BLaER1 treated with 17β-estradiol and CSF1 and Interleukin-3, amounts not matched to agents 10 nM and 100 nM (cell line): ENCODE measurements at regions not wholly inside any gene's neighbourhood (a gene's known extent, or its start where the extent isn't known, plus 50 kb on each side); places are given as distances from the start of the nearest gene placed in this dataset.

Experiments used
- H3K27ac ChIP-seq, 11 experiments: shearing (Covaris generic); formaldehyde crosslinking; 2 replicates each; pipeline ENCODE4 v1.8.1; 2022
- H3K27me3 ChIP-seq, 11 experiments: shearing (Covaris generic); formaldehyde crosslinking; 2 replicates each; pipeline ENCODE4 v1.8.1; 2022
- H3K36me3 ChIP-seq, 11 experiments: shearing (Covaris generic); formaldehyde crosslinking; 2 replicates each; pipeline ENCODE4 v1.8.1; 2022
- H3K4me1 ChIP-seq, 10 experiments: shearing (Covaris generic); formaldehyde crosslinking; 2 replicates each; pipeline ENCODE4 v1.8.1; 2022
- H3K4me2 ChIP-seq, 11 experiments: shearing (Covaris generic); formaldehyde crosslinking; 2 replicates each; pipeline ENCODE4 v1.8.1; 2022
- H3K4me3 ChIP-seq, 10 experiments: shearing (Covaris generic); formaldehyde crosslinking; 2 replicates each; pipeline ENCODE4 v1.8.1; 2022
- H3K9ac ChIP-seq, 11 experiments: shearing (Covaris generic); formaldehyde crosslinking; 2 replicates each; pipeline ENCODE4 v1.8.1; 2022
- H3K9me3 ChIP-seq, 11 experiments: shearing (Covaris generic); formaldehyde crosslinking; replicated peaks in 1 of 11; 2 replicates each; pipeline ENCODE4 v1.8.1; 2022
- H4K20me1 ChIP-seq, 11 experiments: shearing (Covaris generic); formaldehyde crosslinking; 2 replicates each; pipeline ENCODE4 v1.8.1; 2022
- Cebpa-rat ChIP-seq, 11 experiments: shearing (Covaris generic); IDR thresholded peaks; 2 replicates each; pipeline ENCODE4 v1.8.1; 2022

DNA sequence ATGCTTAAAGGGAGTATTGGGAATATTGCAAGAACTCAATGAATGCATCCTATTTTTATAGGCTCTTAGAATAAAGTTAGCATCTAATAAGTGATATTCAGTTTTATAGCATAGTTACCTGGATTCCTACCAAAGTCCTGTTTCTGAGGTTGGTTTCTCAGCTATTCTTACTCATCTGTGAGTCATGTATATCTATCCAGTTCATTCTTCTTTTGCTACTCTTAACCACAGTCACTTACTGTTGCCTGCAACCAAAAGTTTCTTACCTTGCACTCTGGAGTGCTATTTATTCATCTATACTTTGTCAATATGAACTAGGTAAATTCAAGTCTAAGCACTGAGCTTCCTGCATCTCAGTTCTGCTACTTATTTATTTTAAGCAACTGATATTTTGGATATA, 322.5 kb downstream of the HS3ST1 start:
- Histone ChIP-seq H3K36me3 (no peaks in the 10 kb centered on the region), H3K9ac (no peak overlapping the region), H3K9me3 (peaks cover 0 to 24% (median 8%) of the 10 kb centered on the region in 11 experiments; a peak in 14 of 22 replicates), H3K4me2 (peak overlapping the region in 5 of 11 experiments; percentile 3 to 59 (median 42); a peak in 5 of 22 replicates), H3K27me3 (no peaks in the 10 kb centered on the region), H3K27ac (no peak overlapping the region), H3K4me3 (no peak overlapping the region), H3K4me1 (peaks cover 4 to 25% (median 14%) of the 10 kb centered on the region in 10 experiments; a peak in 18 of 20 replicates), H4K20me1 (no peaks in the 10 kb centered on the region)
- no peak for TF ChIP-seq Cebpa-rat (IDR thresholded peaks at IDR 0.05)

DNA sequence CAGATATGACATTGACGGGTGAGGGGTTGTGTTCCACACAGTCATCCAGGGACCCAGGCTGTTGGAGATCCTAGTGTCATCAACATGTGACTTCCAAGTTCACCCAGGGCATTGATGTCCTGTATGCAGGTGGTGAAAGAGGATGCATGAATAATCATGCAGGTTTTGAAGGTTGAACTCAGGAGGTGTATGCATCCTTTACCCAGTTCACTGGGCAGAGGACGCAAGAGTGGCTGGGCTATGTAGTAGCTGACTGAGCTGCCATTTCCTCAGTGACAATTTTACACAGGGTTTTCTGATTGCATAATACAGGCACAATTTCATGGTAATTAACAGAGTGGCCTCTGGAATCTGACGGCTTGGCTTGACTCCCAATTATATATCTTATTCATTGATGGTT, 323.0 kb downstream of the HS3ST1 start:
- H3K4me1 ChIP-seq = peaks cover 9 to 29% (median 19%) of the 10 kb centered on the region in 10 experiments

DNA sequence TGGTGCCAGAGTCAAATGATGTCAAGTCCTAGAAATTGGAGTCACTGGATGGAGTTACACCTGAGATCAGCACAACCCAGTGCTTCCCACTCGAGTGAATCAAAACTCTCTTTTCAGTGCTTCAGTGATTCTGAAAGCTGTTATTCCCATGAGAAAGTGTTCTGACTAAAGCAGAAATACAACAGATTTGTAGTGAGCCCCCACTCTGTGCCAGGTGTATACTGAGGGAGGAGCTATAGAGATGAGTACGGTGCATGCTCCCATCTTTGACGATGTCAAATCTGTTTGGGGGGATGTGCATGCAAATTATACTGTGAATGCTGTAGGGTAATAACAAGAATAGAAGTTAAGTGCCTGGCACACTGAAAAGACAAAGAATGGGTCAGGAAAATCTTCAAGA, 330.2 kb downstream of the HS3ST1 start:
- TF ChIP-seq Cebpa-rat (IDR thresholded peaks at IDR 0.05) = no peak
- Histone ChIP-seq H3K9ac (peak overlapping the region in 5 of 11 experiments; percentile 11 to 60 (median 56); a peak in 5 of 22 replicates), H3K4me1 (peaks cover 19 to 51% (median 46%) of the 10 kb centered on the region in 10 experiments), H3K4me2 (peak overlapping the region in 8 of 11 experiments; percentile 65 to 77 (median 68); a peak in 15 of 22 replicates), H3K4me3 (no peak overlapping the region), H3K36me3 (no peaks in the 10 kb centered on the region), H3K27ac (peak overlapping the region in 7 of 11 experiments; percentile 68 to 85 (median 79); a peak in 14 of 22 replicates), H3K27me3 (no peaks in the 10 kb centered on the region), H3K9me3 (peaks cover 0 to 13% (median 3%) of the 10 kb centered on the region in 11 experiments; a peak in 5 of 22 replicates), H4K20me1 (no peaks in the 10 kb centered on the region)

More for the DNA sequence above, 323.0 kb downstream of the HS3ST1 start:
- no peaks in the 10 kb centered on the region for H3K36me3 ChIP-seq
- H4K20me1 ChIP-seq = no peaks in the 10 kb centered on the region
- TF ChIP-seq Cebpa-rat (IDR thresholded peaks at IDR 0.05) = no peak
- peaks cover 0 to 20% (median 4%) of the 10 kb centered on the region in 11 experiments; a peak in 13 of 22 replicates for H3K9me3 ChIP-seq
- H3K27me3 ChIP-seq = no peaks in the 10 kb centered on the region
- H3K27ac ChIP-seq = no peak overlapping the region
- H3K4me2 ChIP-seq = peak overlapping the region in 1 of 11 experiments; percentile 2; a peak in 2 of 22 replicates
- no peak overlapping the region for H3K9ac ChIP-seq
- no peak overlapping the region for H3K4me3 ChIP-seq

DNA sequence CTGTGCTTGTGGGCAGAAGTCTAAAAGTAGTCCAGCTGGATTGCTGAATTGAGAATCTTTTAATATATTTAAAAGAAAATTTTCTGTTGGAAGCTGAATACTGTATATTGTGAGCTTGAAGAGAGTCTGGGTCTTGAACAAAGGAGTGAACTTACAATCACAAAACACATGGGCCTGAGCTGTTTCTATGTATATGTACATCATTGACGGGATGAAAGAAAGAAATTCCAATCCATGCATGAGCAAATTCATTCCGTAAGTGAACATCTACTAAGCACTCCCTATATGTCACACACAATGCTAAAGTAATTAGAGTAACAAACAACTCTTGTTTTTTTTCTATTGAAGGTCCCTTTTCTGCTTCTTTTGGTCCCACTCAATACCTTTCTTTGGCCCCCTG, 331.0 kb downstream of the HS3ST1 start:
- TF ChIP-seq Cebpa-rat (IDR thresholded peaks at IDR 0.05) = no peak
- Histone ChIP-seq H3K27ac (peak overlapping the region in 7 of 11 experiments; percentile 68 to 85 (median 79); a peak in 13 of 22 replicates), H3K4me2 (peak overlapping the region in 8 of 11 experiments; percentile 65 to 77 (median 68); a peak in 15 of 22 replicates), H3K4me3 (no peak overlapping the region), H3K36me3 (no peaks in the 10 kb centered on the region), H3K4me1 (peaks cover 19 to 51% (median 46%) of the 10 kb centered on the region in 10 experiments), H3K9ac (no peak overlapping the region), H3K27me3 (no peaks in the 10 kb centered on the region), H3K9me3 (peaks cover 0 to 13% (median 3%) of the 10 kb centered on the region in 11 experiments; a peak in 5 of 22 replicates), H4K20me1 (no peaks in the 10 kb centered on the region)

DNA sequence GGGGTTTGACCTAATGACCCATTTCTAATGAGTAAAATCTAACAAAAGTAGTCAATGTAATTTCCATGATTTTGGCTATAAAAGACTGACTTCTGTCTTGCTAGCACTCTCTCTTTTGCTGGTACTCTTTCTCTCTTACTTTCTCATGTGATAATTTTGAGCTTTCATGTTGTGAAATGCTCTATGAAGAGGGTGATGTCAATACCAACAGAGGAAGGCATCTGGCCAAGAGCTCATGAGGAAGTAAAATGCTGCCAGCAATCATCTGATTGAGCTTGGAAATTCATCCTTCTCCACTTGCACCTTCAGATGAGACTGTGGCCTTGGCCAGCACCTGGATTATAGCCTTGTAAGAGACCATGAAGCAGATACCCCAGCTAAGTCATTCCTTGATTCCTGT, 347.7 kb downstream of the HS3ST1 start:
- Histone ChIP-seq H3K4me2 (no peak overlapping the region), H3K4me3 (no peak overlapping the region), H3K36me3 (no peaks in the 10 kb centered on the region), H4K20me1 (no peaks in the 10 kb centered on the region), H3K27me3 (no peaks in the 10 kb centered on the region), H3K4me1 (0 out of 20 replicates have a peak, but pooled peaks cover 0 to 6% (median 0%) of the 10 kb centered on the region in 10 experiments), H3K9ac (no peak overlapping the region), H3K9me3 (peaks cover 7 to 19% (median 13%) of the 10 kb centered on the region in 11 experiments; a peak in 17 of 22 replicates), H3K27ac (no peak overlapping the region)
- TF ChIP-seq Cebpa-rat (IDR thresholded peaks at IDR 0.05) = no peak

DNA sequence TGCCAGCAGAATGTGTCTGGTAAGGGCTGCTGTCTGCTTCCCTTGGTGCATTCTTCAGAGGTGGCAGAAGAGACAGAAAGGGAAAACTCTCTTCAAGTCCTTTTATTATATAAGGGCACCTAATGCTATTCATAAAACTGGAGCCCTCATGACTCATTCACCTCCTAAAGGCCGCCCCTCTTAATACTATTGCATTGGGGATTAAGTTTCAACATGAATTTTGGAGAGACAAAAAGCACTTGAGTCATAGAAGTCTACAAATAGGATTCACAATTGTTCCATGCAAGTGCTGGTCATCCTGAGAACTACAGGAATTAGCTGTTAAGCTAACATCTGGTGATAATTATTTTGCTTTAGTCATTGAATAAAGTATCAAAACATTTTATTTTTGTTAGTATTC, 349.5 kb downstream of the HS3ST1 start:
- H3K9me3 ChIP-seq = peaks cover 7 to 19% (median 13%) of the 10 kb centered on the region in 11 experiments; a peak in 17 of 22 replicates
- no peaks in the 10 kb centered on the region for H3K27me3 ChIP-seq
- H3K27ac ChIP-seq = no peak overlapping the region
- no peak overlapping the region for H3K9ac ChIP-seq
- H3K4me3 ChIP-seq = no peak overlapping the region
- H4K20me1 ChIP-seq = no peaks in the 10 kb centered on the region
- no peak overlapping the region for H3K4me2 ChIP-seq
- TF ChIP-seq Cebpa-rat (IDR thresholded peaks at IDR 0.05) = no peak
- H3K36me3 ChIP-seq = no peaks in the 10 kb centered on the region
- H3K4me1 ChIP-seq = no peaks in the 10 kb centered on the region

DNA sequence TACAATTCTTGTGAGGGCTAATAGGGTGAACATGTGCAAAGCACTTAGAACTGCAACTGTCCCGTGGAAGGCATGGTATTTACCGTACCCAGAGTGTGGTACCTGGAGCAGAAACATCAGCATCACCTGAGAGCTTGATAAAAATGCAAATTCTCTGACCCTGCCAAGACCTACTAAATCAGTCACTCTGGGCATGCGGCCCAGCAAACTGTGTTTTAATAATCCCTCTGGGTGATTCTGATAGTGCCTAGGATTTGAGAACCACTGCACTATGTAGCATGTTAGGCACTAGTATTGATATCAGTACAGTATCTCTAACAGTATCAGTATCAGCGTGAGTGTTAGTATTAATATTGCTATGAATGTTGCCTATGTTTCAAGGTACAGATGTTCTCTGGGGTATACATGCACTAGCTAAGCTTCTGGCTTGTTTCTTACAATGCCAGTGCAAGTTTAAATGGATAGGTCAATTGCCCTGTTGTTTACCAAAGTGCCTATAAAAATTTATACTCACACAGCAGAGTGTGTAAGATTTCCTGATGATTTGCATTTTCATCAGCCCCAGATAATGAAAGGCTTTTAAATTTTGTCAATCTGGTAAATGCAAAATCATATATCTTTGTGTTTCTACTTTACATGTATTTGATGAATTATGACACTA, 354.0 kb downstream of the HS3ST1 start:
- no peaks in the 10 kb centered on the region for H3K9me3 ChIP-seq
- no peak overlapping the region for H3K27ac ChIP-seq
- H3K4me2 ChIP-seq = no peak overlapping the region
- no peak for TF ChIP-seq Cebpa-rat (IDR thresholded peaks at IDR 0.05)
- no peak overlapping the region for H3K9ac ChIP-seq
- no peak overlapping the region for H3K4me3 ChIP-seq
- H3K36me3 ChIP-seq = no peaks in the 10 kb centered on the region
- no peaks in the 10 kb centered on the region for H3K4me1 ChIP-seq
- no peaks in the 10 kb centered on the region for H4K20me1 ChIP-seq
- H3K27me3 ChIP-seq = no peaks in the 10 kb centered on the region

DNA sequence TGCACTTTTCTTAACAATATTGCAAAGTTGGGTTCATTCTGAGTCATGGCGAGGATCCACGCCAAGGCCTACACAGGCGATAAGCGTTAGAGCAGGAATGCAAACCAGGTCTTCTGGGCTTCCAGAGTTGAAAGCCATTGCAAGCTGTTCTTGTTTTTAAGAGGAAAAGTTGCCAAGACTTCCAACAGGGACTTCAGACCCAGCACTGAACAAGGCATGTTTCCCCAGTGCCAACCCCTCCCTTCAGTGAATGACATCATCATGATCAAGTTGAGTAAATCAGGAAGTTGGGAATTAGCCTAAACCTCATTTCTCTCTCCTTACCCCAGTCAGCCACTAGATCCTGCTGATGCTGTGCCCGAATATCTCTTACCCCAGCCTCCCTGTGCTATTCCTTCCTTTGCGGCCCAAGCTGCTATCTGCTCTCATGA, 355.1 kb downstream of the HS3ST1 start:
- no peak overlapping the region for H3K4me3 ChIP-seq
- H3K4me2 ChIP-seq = no peak overlapping the region
- no peaks in the 10 kb centered on the region for H3K4me1 ChIP-seq
- H3K27me3 ChIP-seq = no peaks in the 10 kb centered on the region
- H3K27ac ChIP-seq = no peak overlapping the region
- no peaks in the 10 kb centered on the region for H3K36me3 ChIP-seq
- no peak for TF ChIP-seq Cebpa-rat (IDR thresholded peaks at IDR 0.05)
- no peaks in the 10 kb centered on the region for H3K9me3 ChIP-seq
- no peak overlapping the region for H3K9ac ChIP-seq
- H4K20me1 ChIP-seq = no peaks in the 10 kb centered on the region

DNA sequence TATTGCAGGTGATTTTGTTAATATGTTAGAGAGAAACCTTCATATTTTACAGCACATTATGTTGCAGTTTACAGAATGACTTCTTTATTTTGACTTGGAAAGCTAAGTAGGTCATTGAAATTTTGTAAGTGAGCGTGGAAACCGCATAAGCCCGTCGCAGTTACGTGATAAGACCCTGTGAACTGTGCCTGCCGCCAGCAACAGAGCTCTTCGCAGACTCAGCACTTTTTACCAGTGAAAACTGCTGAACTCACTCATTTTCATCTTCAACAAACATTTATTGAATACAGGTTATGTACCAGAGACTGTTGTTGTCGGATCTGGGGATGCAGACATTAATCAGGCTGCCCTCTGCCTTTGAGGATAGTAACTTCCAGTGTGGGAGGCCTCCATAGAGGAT, 355.7 kb downstream of the HS3ST1 start:
- Histone ChIP-seq H3K27me3 (no peaks in the 10 kb centered on the region), H3K9ac (no peak overlapping the region), H3K27ac (no peak overlapping the region), H4K20me1 (no peaks in the 10 kb centered on the region), H3K4me1 (no peaks in the 10 kb centered on the region), H3K9me3 (no peaks in the 10 kb centered on the region), H3K4me2 (no peak overlapping the region), H3K36me3 (no peaks in the 10 kb centered on the region), H3K4me3 (no peak overlapping the region)
- no peak for TF ChIP-seq Cebpa-rat (IDR thresholded peaks at IDR 0.05)
